ENCODE measurements at regions not wholly inside any gene's neighbourhood (a gene's known extent, or its start where the extent isn't known, plus 50 kb on each side); places are given as distances from the start of the nearest gene placed in this dataset.

- Histone ChIP-seq H3K4me3 (ENCODE audit: low read length) (no peak overlapping the region), H3K27ac (ENCODE audit: low read depth, low read length) (no peak overlapping the region), H3K79me2 (ENCODE audit: control insufficient read depth, low read length) (no peaks in the 10 kb centered on the region), H4K20me1 (ENCODE audit: control insufficient read depth, insufficient read depth, low read depth, low read length) (no peaks in the 10 kb centered on the region), H3K4me1 (ENCODE audit: control insufficient read depth, low read length) (no peaks in the 10 kb centered on the region), H3K27me3 (ENCODE audit: control insufficient read depth, low read length) (no peaks in the 10 kb centered on the region), H3F3A (ENCODE audit: control insufficient read depth, insufficient read depth) (no peaks in the 10 kb centered on the region), H3K9me2 (replicated peaks; ENCODE audit: control insufficient read depth, low read length) (no peaks in the 10 kb centered on the region), H3K36me3 (ENCODE audit: control insufficient read depth, low read length) (no peaks in the 10 kb centered on the region), H3K9me3 (ENCODE audit: control insufficient read depth, insufficient read depth, low read length) (no peaks in the 10 kb centered on the region), H3K4me2 (ENCODE audit: low read length) (no peak overlapping the region)
- TF ChIP-seq CTCF (IDR thresholded peaks at IDR 0.05; ENCODE audit: low read depth, low read length, poor library complexity, severe bottlenecking) (no peak), EZH2phosphoT487 (IDR thresholded peaks at IDR 0.05; ENCODE audit: borderline replicate concordance, low read length) (no peak)
These were observed 323.4 kb upstream of the PLSCR5 start for GRCh38 chr3:146928421-146929059.

GRCh38 chr3:146921693-146922092, 316.5 kb upstream of the PLSCR5 start:
- Histone ChIP-seq H3K79me2 (ENCODE audit: control insufficient read depth, low read length) (no peaks in the 10 kb centered on the region), H3K36me3 (ENCODE audit: control insufficient read depth, low read length) (no peaks in the 10 kb centered on the region), H3K9me2 (replicated peaks; ENCODE audit: control insufficient read depth, low read length) (no peaks in the 10 kb centered on the region), H3K4me3 (ENCODE audit: low read length) (no peak overlapping the region), H3K27me3 (ENCODE audit: control insufficient read depth, low read length) (no peaks in the 10 kb centered on the region), H4K20me1 (ENCODE audit: control insufficient read depth, insufficient read depth, low read depth, low read length) (no peaks in the 10 kb centered on the region), H3K9me3 (ENCODE audit: control insufficient read depth, insufficient read depth, low read length) (no peaks in the 10 kb centered on the region), H3K4me2 (ENCODE audit: low read length) (no peak overlapping the region), H3K27ac (ENCODE audit: low read depth, low read length) (no peak overlapping the region), H3F3A (ENCODE audit: control insufficient read depth, insufficient read depth) (no peaks in the 10 kb centered on the region), H3K4me1 (ENCODE audit: control insufficient read depth, low read length) (no peaks in the 10 kb centered on the region)
- TF ChIP-seq CTCF (IDR thresholded peaks at IDR 0.05; ENCODE audit: low read depth, low read length, poor library complexity, severe bottlenecking) (no peak), EZH2phosphoT487 (IDR thresholded peaks at IDR 0.05; ENCODE audit: borderline replicate concordance, low read length) (no peak)

GRCh38 chr3:146914409-146914808, 309.3 kb upstream of the PLSCR5 start:
- H3K9me3 ChIP-seq (ENCODE audit: control insufficient read depth, insufficient read depth, low read length), result no peaks in the 10 kb centered on the region
- H3K27me3 ChIP-seq (ENCODE audit: control insufficient read depth, low read length), result no peaks in the 10 kb centered on the region
- no peaks in the 10 kb centered on the region for H4K20me1 ChIP-seq (ENCODE audit: control insufficient read depth, insufficient read depth, low read depth, low read length)
- H3K4me1 ChIP-seq (ENCODE audit: control insufficient read depth, low read length), result no peaks in the 10 kb centered on the region
- no peak overlapping the region for H3K27ac ChIP-seq (ENCODE audit: low read depth, low read length)
- TF ChIP-seq CTCF (IDR thresholded peaks at IDR 0.05; ENCODE audit: low read depth, low read length, poor library complexity, severe bottlenecking) (no peak), EZH2phosphoT487 (IDR thresholded peaks at IDR 0.05; ENCODE audit: borderline replicate concordance, low read length) (no peak)
- H3K4me3 ChIP-seq (ENCODE audit: low read length), result no peak overlapping the region
- H3K36me3 ChIP-seq (ENCODE audit: control insufficient read depth, low read length), result no peaks in the 10 kb centered on the region
- H3K4me2 ChIP-seq (ENCODE audit: low read length), result no peak overlapping the region
- no peaks in the 10 kb centered on the region for H3F3A ChIP-seq (ENCODE audit: control insufficient read depth, insufficient read depth)
- no peaks in the 10 kb centered on the region for H3K79me2 ChIP-seq (ENCODE audit: control insufficient read depth, low read length)
- H3K9me2 ChIP-seq (replicated peaks; ENCODE audit: control insufficient read depth, low read length), result no peaks in the 10 kb centered on the region

Measured in DOHH2 (cell line).